ENCODE measurements at regions not wholly inside any gene's neighbourhood (a gene's known extent, or its start where the extent isn't known, plus 50 kb on each side); places are given as distances from the start of the nearest gene placed in this dataset.
A peak's percentile ranks its signal among the peaks of the same experiment; 100 is the strongest.

DNA sequence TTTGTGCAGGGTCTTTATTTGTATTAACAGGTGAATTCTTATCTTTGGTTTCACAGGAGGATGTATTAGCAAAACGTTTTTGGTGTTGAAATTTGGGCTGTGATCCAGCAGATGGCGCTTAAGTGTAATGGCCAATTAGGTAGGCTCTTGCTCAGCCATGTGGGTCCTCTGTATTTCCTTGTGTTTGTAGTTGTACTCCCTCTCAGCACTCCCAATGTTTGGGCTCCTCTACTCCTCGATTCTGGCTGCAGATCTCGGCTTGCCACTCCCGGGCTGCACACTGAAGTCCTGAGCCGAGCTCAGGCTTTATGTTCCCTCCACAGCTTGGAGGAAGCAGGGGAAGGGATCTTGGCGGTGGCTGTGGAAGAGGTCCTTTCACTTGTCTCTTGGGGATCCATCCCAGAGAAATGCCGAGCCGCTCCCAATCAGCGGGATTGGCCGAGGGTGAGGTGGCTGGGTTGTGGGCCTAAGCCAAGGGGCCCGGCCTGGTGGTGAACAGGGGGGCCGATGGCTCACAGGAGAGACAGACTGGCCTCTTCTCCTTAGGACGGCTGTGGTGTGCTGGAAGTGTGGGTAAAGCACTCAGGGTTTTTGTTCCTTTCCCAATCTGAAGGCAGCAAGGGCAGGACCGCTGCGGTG is 133.7 kb downstream of the AEBP2 start:
- DNase-seq: peak; percentile 41

DNA sequence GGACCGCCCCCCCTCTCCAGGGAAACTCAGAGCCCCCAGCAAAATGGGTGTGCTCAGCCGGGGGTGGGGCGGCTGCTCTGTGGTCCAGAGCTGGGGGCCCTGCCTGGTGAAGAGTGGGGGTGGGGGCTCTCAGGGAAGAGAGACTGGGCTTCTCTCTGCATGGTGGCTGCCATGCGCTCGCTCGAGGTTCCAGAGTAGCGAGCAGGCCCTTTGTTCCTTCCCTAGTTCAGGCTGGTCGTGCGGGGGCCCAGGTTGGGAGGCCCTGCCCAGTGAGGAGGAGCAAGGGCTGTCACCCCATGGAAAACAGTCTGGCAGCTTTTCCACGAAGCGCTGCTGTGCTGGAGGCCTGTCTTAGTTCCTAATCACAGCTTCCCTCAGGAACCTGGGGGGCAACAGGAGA is 134.6 kb downstream of the AEBP2 start:
- no peak for DNase-seq

DNA sequence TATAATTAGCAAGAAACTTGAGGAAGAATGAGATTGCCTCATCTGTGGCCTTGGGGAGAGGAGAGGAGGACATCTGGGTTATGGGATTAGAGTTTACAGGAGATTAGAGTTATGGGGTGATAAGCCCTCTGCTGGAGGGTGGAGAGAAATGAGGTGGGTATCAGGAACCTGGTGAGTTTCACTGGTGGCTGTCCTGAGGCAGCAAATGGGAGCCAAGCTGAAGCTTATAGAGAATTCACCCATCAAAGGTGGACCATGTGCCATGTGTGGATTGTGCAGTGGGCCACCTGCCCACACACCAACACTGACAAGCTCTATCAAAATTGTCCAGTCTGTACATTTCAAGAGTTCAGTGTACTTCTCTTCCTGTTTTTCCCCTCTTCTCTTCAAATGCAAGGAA is 135.3 kb downstream of the AEBP2 start:
- no peak for DNase-seq

DNA sequence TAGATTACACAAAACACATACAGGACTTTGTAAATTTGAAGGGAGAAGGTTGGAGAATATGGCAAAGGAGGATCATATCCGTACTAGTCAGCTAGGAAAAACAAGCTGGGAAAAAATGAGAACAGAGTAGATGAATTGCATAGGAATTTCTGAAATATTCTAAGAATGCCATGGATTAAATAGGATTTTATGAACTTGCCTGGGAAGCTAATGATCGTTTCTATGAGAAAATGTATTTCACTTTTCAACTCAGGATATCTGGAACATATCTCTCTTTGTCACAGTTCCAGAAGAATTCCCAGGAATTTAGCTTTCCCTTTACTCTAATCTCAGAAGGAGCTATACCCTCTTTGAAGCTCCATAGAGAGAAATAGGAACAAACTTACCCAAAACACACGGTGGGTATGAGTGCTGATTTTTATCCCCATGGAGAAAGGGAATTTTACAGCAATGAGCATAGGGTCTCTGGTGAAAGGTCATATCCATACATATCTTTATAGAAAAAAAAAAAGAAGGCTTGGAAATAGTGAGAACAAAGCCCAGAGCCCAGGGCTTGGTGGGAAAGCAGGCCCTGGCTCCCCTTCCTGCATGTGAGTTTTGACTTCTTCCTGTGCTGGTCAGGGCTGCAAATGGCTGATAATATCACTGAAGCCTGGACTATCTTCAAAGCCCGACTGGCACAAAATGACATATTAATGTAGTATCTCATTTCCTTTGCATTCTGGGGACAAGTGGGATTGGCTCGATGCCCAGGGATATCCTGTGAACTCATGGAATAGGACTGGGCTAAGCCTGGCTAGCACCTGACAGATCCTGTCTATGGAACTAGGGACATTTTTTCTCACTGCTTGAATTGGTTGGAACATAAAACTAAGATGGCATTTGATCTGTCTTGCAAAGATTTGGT is 136.3 kb downstream of the AEBP2 start:
- DNase-seq: peak; percentile 71

DNA sequence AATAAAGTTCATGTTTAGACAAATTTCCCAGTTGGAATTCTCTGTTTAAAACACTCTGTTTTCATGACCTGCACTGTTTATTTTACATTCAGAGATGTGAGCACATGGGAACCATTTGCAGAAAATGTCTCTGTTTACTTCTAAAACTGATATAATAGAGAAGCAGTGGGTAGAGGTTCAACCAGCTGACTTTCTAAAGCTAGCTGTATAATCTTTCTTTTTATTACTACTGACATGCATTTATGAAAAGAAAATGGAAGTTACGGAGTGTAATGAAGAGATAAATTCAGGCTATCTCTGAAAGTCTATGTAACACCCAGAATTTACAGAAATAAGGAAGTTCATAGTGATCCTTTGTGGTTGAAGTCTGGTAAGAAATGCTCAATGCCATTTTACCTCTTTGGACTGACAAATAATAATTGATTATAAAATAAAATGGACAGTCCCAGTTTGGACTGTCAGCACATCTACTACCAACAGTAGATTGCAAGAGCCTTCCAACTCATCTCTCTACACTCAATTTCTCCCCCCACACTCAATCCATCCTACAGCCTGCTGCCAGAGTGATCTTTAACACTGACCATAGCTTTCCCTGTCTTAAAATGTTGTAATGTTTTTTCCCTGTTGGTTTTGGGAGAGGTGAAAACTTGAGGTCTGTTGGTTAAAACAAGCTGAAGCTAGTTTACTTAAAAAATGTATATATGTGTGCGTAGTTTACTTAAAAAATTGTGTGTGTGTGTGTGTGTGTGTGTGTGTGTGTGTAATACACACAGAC is 137.4 kb downstream of the AEBP2 start:
- DNase-seq: peak; percentile 29

DNA sequence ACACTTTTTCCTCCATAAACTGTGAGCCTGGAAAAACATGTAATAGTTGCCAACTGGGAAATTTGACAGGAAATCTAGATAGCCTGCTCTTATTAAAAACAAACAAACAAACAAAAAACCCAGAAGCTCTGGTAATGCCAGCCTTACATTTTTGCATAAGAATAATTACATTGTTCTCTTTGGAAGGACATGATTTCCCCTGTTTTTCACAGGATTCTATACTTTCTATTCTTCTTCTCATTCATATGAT is 137.9 kb downstream of the AEBP2 start:
- DNase-seq: no peak

DNA sequence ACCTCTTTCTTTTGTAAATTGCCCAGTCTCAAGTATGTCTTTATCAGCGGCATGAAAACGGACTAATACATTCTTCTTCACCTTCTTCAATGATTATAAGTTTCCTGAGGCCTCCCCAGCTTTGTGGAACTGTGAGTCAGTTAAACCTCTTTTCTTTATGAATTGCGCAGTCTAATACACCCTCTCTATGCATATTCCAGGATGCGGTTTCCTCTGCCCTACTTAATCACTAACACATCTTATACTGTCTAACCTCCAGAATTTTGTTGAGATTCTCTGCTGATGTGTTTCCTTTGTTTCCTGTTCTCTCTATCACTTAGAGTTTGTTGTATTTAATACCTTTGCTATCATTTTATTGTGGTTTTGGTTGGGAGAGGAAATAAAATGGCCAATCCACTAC is 145.4 kb downstream of the AEBP2 start:
- no peak for DNase-seq

DNA sequence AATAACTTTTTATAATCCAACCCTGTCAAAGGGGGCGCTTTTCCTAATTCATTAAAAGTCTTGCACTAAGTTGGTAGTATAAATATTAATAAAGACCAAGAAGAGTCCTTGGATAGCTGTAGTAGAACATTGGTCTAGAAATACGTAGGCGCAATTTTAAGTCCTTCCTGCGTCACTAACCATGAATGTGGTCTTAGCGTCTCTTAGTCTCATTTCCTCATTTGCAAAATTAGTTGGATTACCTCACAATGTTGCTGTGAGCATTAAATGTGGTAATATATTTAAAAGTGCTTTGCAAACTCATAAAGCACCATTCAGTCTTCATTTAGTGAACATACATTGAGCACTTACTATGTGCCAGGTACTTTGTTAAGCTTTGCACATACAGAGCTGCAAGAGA is 149.7 kb downstream of the AEBP2 start:
- DNase-seq: no peak

DNA sequence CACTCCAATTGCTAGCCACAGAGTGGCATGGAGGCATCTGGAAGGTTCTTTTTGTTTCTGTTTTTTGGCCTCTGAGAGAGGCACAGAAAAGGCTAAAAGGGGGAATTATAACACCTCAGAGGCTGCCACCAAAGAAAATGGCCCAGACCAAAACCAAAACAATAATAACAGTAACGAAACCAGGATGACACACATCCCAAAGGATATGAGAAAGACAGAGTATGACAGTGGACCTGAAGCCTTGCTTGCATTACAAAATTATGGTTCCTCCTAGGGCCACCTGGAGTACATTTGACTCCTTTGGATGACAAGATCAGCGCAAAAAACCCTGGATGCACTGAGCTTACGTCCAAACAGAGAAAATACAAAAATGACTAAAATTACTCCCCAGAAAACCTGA is 152.7 kb downstream of the AEBP2 start:
- no peak for DNase-seq

DNA sequence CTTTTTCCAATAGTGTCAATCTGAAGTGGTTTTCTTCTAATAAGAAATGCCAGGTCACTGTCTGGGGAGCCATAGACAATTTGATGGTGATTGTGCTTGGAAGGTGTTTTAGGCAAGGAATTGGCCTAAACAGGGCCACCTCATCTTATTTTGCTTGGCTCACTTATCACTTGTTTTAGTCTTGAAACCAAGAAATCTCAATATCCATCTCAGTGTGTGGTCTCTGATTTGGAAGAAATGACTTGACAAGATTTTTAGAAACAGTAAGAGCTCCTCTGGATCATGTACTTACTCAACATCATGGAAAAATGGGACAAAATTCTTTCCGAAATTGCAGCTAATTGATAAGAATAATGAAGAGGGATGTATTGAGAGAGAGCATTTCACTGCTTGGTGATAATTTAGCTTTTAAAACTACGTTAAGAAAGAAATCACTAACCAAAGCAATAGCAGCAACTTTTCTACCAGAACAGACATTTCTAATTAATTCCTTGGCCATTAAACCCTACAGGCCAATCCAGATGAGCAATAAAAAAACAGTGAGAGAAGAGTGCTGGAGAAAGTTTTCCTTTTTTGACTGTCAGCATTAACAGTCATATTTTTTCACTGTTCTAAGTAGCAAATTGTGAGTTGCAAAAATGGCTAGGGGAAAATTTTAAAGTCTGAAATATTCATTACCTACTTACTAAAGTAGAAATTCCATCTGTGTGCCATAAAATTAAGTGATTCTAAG is 157.3 kb downstream of the AEBP2 start:
- DNase-seq: no peak

DNA sequence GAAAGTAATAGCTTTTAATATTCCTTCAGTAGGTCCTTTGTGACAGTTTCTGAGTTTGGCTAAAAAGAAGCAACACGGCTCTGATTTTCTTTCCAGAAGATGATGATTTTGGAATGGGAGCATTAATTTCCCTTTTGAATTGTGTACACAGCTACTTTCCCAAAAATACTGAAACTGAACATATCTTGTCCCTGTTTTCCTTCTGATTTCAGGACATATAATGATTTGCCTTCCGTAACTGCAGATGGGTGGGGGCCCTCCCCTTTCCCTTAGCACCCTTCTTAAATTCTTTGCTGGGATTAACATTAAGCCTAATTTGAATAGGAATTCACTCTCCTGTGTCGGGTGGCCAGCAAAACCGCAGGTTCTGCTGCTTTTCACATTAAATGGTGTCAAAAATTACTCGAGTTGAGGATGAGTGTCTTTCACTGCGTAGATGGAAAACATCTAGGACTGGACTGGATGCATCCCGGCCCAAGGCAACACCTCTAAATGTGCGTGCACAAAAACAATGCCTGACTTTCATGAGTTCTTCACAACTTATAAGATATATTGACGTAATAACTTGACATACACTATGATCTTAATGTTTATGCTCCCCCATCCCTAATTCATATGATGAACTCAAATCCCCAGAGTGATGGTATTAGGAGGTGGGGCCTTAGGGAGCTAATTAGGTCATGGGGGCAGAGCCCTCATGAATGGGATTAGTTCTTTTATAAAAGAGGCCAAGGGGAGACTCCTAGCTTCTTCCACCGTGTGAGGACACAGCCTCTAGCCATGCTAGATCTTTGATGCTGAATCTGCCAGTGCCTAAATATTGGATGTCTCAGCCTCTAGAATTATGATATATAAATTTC is 158.1 kb downstream of the AEBP2 start:
- peak; percentile 19 for DNase-seq

DNA sequence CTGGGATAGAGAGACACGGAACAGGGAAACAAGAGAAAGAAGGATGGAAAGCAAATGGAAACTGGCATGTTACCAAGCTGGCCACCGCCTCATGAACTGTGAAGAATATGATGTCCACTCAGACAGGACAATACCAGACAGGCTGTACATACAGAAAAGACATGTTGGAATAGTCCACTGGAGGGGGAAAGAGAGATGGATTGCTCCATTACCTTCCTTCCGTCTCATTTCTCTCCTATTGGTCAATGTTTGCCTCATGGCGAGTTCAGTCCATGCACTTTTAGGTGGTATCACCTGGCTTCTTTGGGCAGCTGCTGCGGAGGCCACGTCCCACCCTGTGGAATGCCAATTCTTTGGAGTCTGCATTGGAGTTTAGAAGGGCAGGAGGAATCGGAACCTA is 166.4 kb downstream of the AEBP2 start:
- no peak for DNase-seq

DNA sequence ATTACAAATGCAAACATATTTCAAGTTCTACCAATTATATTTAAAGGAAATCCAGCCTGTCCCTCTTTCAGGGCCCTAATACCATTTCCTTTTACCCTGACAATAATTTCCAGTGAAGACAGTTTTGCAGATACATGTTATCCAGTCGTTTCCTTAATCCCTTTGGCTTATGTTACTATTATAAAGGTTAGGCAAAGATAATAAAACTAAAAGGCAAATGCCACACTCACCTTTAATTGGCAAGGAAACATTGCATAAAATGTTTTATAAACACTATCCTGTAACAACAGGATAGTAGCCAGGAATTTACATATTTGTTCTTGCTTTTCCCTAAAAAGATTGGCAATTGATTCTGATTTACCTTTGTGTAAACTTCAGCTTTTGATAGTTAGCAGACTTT is 168.7 kb downstream of the AEBP2 start:
- DNase-seq: no peak

DNA sequence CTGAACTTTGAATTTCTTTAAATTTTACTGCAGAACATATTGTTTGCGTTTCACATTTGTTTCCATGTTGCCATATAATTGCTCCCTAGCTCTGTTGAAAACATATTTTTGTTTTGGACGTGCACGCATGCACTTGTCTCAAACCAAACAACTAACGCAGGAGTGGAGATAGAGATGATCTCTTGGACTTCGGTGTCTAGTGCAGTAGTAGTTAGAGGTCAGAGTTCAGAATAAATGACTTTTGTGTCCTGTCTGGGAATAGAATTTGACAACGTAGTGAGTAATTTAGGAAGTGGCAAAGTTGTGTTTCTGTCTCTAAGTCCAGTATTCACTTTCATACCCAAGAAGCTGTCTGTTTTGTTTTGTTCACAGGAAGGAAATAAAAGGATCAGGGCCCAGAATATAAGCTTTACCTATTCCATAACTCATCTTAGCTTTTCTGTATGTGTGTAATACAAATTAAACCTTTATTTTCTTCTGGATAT is 173.8 kb downstream of the AEBP2 start:
- no peak for DNase-seq

DNA sequence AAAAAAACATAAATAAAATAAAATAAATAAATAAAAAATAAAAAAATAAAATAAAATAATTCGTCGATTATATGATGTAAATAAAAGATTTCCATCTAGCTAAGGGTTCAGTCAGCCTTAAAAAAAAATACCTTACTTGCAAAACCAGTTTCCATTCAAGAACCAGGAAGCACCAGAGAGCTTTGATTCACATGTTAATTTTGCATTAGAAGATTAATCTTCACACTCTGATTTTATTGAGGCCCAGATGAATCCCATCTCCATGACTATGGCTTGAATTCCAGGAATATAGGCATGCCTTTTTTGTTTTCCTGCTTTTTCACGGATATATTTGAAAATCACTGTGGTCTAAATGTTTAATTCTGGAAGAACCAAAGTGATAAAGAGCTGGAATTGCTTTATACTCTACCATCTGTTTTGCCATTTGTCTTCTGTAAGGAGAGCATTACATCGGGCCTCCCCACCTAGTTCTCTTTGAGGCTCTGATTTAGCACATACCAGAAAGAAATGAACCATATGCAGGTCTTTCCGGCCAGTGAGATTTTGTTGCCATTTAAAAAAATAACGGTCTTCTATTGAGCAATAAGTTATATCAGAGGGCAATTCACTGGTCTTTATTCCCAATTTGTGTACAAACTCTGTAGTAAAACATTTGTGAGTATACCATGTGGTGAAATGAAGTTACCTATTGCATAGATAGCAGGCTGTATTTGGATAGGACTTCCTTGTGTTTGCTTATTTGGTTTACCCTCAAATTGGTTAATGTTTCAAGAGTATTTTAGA is 175.5 kb downstream of the AEBP2 start:
- DNase-seq: no peak

DNA sequence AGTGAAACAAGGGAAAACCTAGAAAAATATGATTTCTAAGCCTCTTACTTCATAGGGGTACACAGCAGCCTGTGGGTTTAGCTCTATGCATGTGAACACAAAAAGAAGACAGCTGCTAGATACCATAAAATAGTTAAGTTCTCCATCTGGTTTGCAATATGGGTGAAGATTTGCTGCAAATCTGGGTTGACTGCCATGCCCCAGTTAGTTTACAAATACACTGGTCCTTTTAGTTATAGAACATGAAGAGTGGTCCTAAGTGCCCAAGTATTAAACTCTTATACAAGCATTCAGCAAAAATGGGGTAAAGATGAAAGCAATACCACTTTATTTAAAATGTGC is 176.1 kb downstream of the AEBP2 start:
- DNase-seq: no peak

DNA sequence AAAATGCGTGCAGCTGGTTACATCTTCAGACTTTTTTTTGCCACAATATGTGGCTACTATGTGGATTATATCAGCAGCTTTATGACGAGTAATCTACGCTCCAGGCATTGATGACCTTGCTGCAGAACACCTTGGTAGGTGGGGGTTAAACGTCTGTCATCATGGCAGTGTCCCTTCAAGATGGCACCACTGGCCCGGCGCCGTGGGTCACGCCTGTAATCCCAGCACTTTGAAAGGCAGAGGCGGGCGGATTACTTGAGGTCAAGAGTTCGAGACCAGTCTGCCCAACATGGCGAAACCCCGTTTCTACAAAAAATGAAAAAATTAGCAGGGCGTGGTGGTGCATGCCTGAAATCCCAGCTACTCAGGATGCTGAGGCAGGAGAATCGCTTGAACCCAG is 177.5 kb downstream of the AEBP2 start:
- DNase-seq: no peak

DNA sequence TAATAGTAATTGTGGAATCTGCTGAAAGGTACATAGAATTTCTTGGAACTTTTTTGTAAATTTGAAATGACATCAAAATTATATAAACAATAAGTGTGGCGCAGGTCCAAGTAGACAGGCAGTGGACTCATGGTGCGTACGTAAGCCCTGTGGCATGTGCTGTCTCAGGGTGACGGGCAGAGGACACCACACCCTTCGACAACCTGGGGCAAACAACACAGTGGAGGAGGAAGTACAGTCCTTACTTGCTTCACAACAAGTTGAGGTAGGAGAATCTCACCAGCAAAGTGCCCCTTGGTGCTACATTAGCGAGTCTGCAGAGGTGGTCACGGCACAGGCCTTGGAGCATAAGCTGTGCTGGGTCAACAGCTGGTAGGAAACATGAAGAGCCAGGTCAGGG is 180.9 kb downstream of the AEBP2 start:
- DNase-seq: no peak

DNA sequence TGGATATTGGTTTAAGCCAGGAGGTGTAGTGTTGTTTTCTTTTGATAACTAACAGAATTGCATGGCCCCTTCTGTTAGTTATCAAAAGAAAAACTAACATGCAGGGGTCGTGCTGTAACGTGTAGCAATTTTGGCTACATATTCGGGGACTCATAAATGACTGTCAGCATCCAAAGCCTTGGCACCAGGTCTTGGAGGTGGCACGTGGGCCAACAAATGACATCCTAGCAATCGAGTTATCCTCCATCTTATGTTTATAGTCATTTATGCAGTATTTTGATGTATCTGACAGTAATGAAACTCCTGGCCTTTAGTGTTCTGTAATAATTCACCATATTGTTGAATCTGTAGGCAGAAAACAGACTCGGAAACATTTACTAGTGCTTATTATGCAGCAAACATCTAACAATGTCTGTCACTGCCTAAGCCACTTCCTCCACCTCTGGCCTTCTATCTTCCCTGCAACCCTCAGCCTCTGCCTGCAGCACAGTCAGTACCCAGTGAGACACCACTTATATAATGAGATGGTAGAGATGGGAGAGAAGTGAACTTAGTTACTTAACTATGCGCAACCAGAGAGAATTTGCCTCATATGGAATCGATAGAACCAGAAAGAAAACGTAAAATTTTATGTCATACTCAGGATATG is 184.6 kb downstream of the AEBP2 start:
- DNase-seq: peak; percentile 11

DNA sequence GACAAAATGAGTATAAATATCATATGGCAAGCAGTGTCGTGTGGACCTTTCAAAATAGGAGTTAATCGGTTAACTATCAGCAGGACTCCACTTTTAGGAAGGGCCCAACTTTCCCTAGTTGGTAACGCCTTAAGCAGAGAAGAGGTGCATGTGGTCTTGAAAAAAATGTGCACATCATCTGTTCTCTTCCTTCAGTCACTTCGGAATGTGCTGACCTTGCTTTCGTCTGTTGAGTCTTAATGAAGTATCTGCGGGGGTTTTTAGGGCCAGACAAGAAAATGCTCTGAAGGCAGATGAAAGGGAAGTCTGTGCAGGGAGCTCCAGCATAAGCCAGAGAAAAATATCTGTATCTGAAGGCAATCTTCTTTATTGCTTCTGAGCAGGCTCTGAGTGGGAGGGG is 185.2 kb downstream of the AEBP2 start:
- peak; percentile 48 for DNase-seq

DNA sequence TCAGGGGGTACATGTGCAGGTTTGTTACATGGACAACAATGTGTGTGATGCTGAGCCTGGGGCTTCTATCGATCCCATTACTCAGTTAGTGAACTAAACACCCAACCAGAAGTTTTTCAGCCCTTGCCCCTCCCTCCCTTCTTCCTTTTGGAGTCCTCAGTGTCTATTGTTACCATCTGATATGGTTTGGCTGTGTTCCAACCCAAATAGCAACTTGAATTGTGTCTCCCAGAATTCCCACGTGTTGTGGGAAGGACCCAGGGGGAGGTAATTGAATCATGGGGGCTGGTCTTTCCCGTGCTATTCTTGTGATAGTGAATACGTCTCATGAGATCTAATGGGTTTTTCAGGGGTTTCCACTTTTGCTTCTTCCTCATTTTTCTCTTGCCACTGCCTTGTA is 186.3 kb downstream of the AEBP2 start:
- peak; percentile 30 for DNase-seq
